ENCODE measurements at regions not wholly inside any gene's neighbourhood (a gene's known extent, or its start where the extent isn't known, plus 50 kb on each side); places are given as distances from the start of the nearest gene placed in this dataset.

DNA sequence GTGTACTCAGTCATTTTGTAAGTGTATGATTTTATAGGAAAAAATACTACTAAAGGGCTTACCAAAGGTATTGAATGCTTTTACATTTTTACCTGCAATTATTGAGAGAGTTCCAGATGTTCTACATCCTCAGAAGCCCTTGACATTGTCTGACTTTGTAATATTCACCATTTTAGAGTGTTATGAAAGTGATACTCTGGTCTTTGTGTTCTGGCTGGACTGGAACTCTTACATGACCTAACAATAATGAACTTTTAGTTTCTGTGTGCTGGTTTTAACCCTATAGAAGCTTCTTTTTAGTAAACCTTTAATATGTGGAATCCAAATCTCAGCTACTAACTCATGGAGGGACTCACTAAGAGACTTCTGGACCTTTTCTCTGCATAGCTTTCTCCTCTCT, 478.8 kb upstream of the SPANXN1 start:
- TF ChIP-seq, protein P1, sequence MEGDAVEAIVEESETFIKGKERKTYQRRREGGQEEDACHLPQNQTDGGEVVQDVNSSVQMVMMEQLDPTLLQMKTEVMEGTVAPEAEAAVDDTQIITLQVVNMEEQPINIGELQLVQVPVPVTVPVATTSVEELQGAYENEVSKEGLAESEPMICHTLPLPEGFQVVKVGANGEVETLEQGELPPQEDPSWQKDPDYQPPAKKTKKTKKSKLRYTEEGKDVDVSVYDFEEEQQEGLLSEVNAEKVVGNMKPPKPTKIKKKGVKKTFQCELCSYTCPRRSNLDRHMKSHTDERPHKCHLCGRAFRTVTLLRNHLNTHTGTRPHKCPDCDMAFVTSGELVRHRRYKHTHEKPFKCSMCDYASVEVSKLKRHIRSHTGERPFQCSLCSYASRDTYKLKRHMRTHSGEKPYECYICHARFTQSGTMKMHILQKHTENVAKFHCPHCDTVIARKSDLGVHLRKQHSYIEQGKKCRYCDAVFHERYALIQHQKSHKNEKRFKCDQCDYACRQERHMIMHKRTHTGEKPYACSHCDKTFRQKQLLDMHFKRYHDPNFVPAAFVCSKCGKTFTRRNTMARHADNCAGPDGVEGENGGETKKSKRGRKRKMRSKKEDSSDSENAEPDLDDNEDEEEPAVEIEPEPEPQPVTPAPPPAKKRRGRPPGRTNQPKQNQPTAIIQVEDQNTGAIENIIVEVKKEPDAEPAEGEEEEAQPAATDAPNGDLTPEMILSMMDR (CRISPR knock-in tag; IDR thresholded peaks at IDR 0.05): no peak
- TF ChIP-seq EP300 (IDR thresholded peaks at IDR 0.05; ENCODE audit: low read depth in 2 of 2, low read length in 2 of 2) (no peak), EP300 (CRISPR knock-in tag; IDR thresholded peaks at IDR 0.05; ENCODE audit: borderline replicate concordance) (no peak), ZNF720 (CRISPR knock-in tag; IDR thresholded peaks at IDR 0.05) (no peak), NR2C2 (CRISPR knock-in tag; IDR thresholded peaks at IDR 0.05; ENCODE audit: borderline replicate concordance) (no peak), FOXC1 (CRISPR knock-in tag; IDR thresholded peaks at IDR 0.05; ENCODE audit: borderline replicate concordance) (no peak)
- TF ChIP-seq, protein P2, sequence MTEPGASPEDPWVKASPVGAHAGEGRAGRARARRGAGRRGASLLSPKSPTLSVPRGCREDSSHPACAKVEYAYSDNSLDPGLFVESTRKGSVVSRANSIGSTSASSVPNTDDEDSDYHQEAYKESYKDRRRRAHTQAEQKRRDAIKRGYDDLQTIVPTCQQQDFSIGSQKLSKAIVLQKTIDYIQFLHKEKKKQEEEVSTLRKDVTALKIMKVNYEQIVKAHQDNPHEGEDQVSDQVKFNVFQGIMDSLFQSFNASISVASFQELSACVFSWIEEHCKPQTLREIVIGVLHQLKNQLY (CRISPR knock-in tag; IDR thresholded peaks at IDR 0.05): no peak

Measured in HepG2 (cell line).